DMS153 (cell line): ENCODE measurements at regions not wholly inside any gene's neighbourhood (a gene's known extent, or its start where the extent isn't known, plus 50 kb on each side); places are given as distances from the start of the nearest gene placed in this dataset.

Source experiments
- DNase-seq: peaks from one replicate; lab custom pipeline; 2025; lab: John Stamatoyannopoulos, UW

- DNase-seq = no peak
Observed at GRCh38 chr7:22624781-22625180, 102.2 kb upstream of the IL6 start.

DNA sequence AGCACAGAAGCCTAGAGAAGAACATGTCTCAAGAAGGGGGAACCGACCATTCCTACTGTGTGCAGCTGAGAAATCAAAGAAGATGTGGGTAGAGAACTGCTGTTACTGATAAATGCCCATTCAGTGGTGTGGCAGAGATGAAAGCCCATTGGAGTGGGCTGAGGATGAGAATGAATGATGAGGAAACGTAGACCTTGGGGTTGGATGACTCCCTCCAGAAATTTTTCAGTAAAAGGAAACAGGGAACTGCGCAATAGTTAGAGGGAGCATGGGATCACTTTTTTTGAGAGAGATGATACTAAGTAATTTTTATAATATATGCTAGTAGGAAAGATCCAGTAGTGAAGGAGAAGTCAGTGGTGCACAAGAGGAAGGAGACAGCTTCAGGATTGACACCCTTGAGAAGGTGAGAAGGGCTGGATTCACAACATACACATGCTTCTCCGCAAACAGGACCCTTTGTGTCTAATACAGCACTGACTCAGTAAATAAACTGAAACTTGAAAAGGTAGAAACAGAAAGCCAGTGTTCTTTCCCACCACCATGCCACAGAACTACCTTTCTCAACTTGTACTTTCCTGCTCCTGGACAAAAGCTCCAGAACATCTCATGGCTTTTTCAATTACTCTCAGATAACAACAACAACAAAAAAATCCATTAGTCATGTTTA lies 104.7 kb upstream of the IL6 start:
- no peak for DNase-seq

DNA sequence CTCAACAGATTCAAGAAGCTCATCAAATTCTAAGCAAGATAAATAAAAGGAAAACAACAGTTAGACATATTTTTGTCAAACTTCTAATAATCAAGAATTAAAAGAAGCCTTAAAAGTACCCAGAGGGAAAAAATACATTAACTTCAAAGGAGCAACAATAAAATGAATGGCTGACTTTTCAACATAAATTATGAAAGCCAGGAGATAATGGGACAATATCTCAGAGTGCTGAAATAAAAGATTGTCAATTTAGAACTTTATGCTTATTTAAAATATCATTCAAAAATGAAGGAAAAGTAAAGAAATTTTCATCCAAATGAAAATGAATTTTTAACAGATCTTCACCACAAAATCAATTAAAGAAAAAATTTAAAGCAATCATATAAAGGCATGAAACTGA lies 108.5 kb upstream of the IL6 start:
- no peak for DNase-seq

DNA sequence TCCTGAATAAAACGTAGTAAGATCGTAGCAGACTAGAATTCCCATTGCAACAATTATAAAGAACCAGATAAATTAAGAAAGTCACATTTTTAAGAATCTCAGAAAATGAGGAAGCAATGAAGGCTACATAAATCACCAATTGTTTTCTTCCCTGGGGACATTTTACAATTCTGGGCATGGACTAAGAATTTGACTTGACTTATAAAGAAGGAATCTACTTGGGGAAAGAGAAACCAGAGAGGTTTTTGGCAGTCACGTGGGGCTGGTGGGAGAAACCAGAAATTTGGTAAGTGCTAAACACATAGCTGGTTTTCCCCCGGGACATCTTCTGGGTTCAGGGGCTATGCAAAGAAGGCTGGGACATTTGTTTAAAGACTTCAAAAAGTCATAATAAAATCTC lies 109.8 kb upstream of the IL6 start:
- DNase-seq = no peak

DNA sequence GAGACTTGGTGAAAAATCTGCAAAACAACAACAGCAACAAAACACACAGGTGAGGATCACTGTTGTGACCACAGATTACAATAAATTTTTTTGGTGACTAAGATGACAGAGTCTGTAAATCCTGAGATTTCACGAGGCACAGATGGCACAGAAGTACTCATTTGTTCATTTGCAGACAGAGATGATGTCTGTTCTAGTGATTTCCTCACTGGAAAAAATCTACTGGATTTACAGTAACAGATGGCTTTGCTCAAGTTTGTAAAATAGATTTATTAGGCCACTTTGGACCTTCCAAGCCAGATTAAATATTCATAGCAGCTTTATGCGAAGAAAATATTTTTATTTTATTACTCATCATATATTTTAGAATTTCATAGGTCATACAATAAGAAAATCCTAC lies 113.5 kb upstream of the IL6 start:
- DNase-seq = no peak

GRCh38 chr7:22612776-22613175 lies 112.8 kb upstream of the STEAP1B start:
- no peak for DNase-seq

DNA sequence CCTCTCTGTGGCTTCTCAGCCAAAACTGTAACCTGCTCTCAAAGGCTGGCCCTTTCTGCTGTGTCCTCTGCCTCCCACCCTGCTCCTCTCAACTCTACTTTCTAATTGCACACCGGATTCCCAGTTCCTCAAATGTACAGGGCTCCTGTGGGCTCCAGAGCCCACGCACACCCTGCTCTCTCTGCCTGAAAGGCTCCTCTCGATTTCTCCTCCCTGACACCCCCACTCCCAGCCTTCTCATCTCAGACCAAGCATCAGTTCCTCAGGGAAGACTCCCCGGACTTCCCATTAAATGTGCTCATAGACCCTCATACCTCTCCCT lies 111.7 kb upstream of the STEAP1B start:
- no peak for DNase-seq

DNA sequence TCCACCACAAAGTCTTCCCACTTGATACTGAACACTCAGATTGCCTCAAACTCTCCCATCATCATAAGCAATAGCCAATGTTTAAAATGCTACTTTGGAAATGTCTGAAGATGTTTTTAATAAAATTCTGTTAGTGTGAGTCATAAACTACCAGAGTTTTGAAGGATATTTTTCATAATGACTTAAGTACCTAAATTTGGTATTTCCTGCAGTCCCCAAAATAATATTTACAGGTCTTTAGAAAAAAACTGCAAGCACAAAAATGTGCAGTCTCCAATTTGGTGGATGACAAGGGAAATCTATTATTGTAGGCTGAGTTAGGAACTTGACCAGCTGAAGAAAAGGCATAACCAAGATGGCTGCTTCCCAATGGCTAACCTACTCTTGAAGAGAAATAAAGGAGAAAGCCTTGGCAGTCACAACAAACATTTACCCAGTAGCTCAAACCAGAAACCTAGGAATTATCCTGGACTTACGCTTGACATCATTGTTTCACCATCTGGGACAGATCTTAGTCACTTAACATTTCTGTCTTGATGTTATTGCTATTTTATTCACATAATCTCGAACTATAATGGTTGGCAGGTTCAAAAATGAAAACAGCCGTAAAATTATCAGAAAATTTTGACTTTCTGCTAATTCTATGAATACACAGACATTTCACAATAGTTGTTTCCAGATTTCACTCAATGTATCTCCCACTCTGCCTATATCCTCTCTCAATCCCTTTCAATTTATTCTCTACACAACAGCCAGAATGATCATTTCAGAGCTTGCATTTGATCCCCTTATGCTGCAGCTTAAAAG lies 111.2 kb upstream of the STEAP1B start:
- no peak for DNase-seq

DNA sequence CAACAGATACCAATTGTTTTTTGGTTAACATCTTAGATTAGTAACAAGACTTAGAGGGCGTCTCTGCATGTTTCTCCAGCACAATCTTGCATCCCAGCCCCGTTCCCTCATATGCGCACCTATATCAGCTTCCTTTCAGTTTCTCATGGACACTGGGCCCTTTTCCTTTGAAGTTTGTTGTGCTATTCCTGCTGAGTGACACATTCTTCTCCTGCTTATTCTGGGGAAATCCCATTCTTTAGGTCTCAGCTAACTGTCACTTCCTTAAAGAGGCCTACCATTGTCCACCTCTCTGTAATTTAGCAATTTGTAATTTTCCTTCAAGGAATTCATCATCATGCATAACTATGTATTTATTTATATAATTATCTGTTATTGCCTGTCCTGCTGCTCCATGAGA lies 110.3 kb upstream of the STEAP1B start:
- DNase-seq = no peak

DNA sequence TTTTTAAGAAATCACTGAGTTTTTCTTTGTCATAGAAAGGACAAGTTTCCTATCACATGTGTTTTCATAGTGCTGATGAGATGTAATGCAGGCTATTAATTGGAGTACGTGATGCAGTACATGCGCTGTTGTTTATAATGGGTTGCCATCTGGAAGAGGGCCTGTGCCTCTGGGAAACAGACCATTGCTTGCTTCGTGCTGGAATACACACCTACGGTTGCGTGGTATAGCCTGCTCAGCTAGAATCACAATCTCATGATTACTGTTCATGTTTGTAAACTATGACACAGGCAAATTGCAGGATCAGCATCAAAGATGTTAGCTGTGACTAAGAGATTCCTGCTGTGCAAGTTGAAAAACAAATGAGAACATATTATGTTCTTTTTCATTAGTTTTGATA lies 107.2 kb upstream of the STEAP1B start:
- DNase-seq = no peak

- DNase-seq = no peak
Observed at GRCh38 chr7:22604246-22604645, 104.3 kb upstream of the STEAP1B start.

DNA sequence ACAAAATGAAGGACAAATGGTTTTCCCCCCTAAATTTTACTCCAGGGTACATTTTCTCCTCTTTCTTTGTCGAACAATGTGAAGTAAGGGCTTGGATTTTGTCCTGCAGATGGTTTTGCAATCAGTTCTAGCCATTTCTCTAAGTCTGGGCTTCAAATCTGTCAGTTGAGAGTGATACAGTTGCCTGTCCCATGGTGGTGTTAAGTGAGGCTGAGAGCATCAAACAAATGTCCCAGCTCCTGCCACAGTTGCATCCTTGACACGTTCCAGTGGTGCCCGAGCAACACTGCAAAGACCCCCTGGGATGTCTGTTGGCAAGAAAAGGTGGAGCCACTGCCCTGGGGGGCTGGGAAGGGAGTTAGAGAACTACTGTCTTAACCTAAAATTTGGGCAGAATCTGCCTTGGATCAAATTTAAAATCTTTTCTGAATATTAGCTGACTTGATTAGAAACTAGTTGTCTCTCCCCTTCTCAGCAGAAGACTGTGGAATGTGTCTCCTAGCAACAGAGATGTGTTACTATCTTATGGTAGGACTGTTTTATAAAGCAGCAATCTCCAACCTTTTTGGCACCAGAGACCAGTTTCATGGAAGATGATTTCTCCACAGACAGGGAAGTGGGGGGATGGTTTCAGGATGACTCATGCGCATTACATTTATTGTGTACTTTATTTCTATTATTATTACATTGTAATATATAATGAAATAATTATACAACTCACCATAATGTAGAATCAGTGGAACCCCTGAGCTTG lies 102.0 kb upstream of the STEAP1B start:
- no peak for DNase-seq

DNA sequence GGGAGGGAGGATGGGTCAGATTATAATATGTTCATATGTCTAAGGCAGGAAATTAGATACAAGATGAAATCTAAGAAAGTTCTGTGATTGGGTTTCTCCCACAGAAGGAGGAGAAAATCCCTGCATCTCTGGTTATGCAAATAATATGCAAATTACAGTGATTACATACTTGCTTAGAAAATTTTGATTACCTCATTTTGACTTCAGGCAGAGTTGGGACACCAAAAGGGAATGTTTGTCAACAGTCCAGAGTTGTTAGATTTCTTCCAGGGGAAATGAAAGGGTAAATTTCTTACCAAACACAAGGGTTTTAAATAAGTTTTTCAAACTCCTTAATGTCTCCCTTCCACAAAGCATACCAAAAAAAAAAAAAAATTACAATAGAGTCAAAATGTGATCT lies 101.4 kb upstream of the STEAP1B start:
- DNase-seq = no peak

- no peak for DNase-seq
Observed at GRCh38 chr7:22601003-22601402, 101.0 kb upstream of the STEAP1B start.

DNA sequence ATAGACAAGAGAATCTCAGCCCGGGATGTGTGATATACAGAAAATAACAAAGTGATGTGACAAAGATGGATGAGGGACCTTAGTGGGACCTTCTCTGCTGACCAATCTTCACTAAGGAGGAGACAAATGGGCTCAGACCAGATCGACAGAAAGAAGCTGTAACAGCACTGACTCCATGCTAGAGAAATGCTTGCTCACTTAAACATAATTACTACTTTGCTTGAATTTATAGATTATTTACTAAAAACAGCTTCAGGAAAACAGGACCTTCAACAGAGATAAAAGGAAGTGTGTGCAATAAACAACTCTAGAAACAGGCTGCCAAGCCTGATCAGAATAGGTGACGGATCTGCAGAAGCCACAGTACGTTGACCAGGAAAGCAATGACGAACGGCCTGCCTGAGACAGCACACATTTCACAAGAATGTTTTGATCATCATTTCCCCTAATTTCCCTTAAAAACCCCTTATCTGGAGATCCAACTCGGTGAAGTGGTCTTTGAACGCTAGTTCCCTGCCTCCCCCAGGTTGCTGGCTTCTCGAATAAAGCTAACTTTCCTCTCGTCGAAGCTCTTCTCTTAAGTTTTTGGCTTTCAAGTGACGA lies 98.4 kb upstream of the STEAP1B start:
- DNase-seq = no peak

DNA sequence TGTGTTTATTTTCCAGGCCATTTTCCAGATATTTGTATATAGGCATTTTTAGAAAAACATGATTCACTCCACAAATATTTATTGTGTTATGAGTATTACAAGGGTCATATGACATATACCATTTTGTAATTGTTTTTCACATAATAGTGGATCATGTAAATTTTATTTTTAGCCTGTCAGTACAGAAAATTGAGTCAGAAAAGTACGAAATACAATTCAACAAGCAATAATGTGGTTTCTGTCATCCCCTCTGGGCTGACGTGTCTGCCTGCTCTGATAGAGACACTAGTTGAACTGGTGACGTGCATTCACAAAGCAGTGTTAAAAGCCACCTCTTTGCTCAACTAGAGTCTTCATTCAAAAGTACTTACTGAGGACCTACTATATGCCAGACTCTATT lies 97.9 kb upstream of the STEAP1B start:
- no peak for DNase-seq

DNA sequence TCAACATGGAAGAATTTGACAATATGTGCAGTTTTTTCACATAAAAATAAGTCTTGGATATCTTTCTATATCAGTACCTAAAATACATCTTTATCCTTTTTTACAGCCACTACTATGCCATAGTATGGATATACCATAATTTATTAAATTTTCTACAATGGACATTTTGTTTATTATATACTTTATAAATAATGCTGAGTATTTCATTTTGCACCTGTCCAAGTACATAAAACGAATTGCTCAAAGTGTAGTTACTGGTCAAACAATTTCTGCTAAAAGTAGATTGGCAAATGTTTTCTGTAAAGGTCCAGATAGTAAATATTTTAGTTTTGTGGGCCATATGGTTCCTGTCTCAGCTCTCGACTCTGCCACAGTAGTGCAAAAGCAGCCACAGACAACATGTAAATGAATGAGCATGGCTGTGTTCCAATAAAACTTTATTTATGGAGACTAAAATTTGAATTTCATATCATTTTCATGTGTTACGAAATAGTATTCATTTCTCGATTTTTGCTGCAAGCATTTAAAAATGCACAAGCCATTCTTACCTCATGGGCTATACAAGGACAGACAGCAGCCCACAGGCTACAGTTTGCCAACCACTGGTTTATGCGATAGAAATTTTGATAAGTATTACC lies 96.9 kb upstream of the STEAP1B start:
- no peak for DNase-seq

- DNase-seq = peak; percentile 83
Observed at GRCh38 chr7:22594020-22594419, 94.0 kb upstream of the STEAP1B start.

- no peak for DNase-seq
Observed at GRCh38 chr7:22591271-22591670, 91.3 kb upstream of the STEAP1B start.

DNA sequence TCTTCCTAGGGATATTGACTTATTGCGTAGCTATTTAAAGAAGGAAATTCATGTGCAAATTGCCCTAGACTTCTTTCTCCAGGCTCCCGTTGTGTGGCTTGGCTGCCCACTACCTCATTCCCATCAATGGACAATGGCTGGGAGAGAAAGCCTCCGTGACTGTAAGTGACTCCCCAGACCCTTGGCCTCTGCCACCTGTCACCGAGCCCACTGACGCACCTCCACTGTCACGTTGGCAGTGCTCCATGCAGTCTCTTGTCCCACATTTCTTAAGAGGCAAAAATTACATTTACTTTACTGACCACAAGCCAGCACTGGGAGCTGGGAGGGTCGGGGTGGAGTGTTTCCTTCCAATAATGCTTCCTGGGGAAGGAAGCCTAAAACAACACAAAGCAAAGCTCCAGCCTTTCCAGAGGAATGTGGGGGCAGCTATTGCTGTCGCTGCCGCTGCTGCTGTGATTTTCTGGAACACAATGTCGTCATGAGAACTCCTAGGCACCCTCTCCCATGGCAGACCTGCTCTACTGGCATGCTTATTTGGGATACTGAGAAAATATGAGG lies 89.7 kb upstream of the STEAP1B start:
- no peak for DNase-seq

DNA sequence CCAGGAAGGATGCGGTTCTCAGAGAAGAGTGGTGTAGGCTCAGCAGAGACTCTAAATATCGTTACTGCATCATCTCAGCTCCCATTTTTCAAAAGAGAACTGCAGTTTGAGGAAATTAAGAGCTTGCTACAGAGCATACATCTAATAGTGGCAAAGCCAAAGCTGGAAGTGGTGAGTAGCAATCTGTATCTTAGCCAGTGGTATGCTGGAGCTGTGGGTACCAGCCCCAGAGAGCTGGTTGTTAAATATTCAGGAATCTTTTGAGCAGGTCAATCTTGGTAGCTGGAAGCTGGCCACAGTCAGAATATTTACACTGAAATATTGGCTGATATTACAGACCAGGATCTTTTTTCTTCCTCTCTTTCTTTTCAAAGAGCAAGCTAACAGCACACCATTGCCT lies 88.4 kb upstream of the STEAP1B start:
- DNase-seq = no peak

- no peak for DNase-seq
Observed at GRCh38 chr7:22587322-22587721, 87.3 kb upstream of the STEAP1B start.
